ENCODE measurements at regions not wholly inside any gene's neighbourhood (a gene's known extent, or its start where the extent isn't known, plus 50 kb on each side); places are given as distances from the start of the nearest gene placed in this dataset.
"Not testable (repeated sequence)": the region's sequence is repeated elsewhere in the genome, so short reads cannot be mapped to it uniquely, and the experiment has no call there.

- CTCF ChIA-PET = interaction anchor here (0.8 kb wide), 1 partner anchor 13 kb away, joined by 3 read pairs; no protein-coding TSS in a partner anchor
- intact Hi-C loops (cut with micrococcal nuclease); H3K27me3 ChIP-seq (ENCODE audit: control insufficient read depth, insufficient read depth, low read length); H2AK9ac ChIP-seq (replicated peaks; ENCODE audit: low read depth, low read length, poor library complexity); H2BK5ac ChIP-seq (ENCODE audit: low read depth, low read length, poor library complexity, severe bottlenecking); H2AFZ ChIP-seq (replicated peaks; ENCODE audit: low read length, poor library complexity); H3K23ac ChIP-seq (ENCODE audit: low read depth, low read length); H4K20me1 ChIP-seq (ENCODE audit: insufficient read depth, low read length); POLR2A ChIA-PET (ENCODE audit: unreplicated experiment); H2BK120ac ChIP-seq (ENCODE audit: low read depth, low read length); in situ Hi-C loops (cut with MboI; ENCODE audit: low sequenced_read_pairs); BruUV-seq (replicated peaks); H3K79me1 ChIP-seq (ENCODE audit: low read depth in 1 of 2, low read length in 2 of 2); H3K36me3 ChIP-seq (ENCODE audit: control insufficient read depth, insufficient read depth, low read length); H4K5ac ChIP-seq (ENCODE audit: low read depth, low read length); H3K18ac ChIP-seq (ENCODE audit: low read depth, low read length); H3K27ac ChIP-seq (ENCODE audit: insufficient read depth, low read length); H2AK5ac ChIP-seq (ENCODE audit: low read depth, low read length); dilution Hi-C loops (cut with HindIII; ENCODE audit: low sequenced_read_pairs, unreplicated experiment); H3K4ac ChIP-seq (ENCODE audit: low read depth, low read length); H3K4me1 ChIP-seq (ENCODE audit: control insufficient read depth, insufficient read depth, low read length); H3K4me2 ChIP-seq (ENCODE audit: low read depth, low read length); H2BK15ac ChIP-seq (ENCODE audit: low read depth, low read length); H3K9ac ChIP-seq (ENCODE audit: low read depth, low read length); ATAC-seq (ENCODE audit: low read depth); H3K14ac ChIP-seq (replicated peaks; ENCODE audit: low read depth, low read length); H3K56ac ChIP-seq (ENCODE audit: extremely low read depth, insufficient read depth, low read length); DNase-seq; H3K4me3 ChIP-seq (ENCODE audit: insufficient read depth, low read depth, low read length); H2BK20ac ChIP-seq (ENCODE audit: low read depth, low read length); H3K9me3 ChIP-seq (ENCODE audit: control insufficient read depth, insufficient read depth, low read length); H4K8ac ChIP-seq (ENCODE audit: low read depth in 2 of 2, low read length in 2 of 2); H4K91ac ChIP-seq (ENCODE audit: insufficient read depth, low read depth, low read length); H3K9me1 ChIP-seq (ENCODE audit: insufficient read depth, low read length): not testable (repeated sequence)
- no CpG with 5 or more reads among the region's 7 CpGs for WGBS, 2 experiments (ENCODE audit: extremely low coverage in 2 of 2, insufficient read length in 1 of 2)
Observed at GRCh38 chr12:76971216-76971879, 92.5 kb upstream of the CSRP2 start.
